Stimulated activated CD8-positive, alpha-beta memory T cell treated with anti-CD3 and anti-CD28 coated beads, Interleukin-4, amount 100 ng/mL, for 48 hours (primary cell): ENCODE measurements at regions not wholly inside any gene's neighbourhood (a gene's known extent, or its start where the extent isn't known, plus 50 kb on each side); places are given as distances from the start of the nearest gene placed in this dataset.

ENCODE experiments used
- DNase-seq: peaks from one replicate; pipeline ENCODE4 v3.0.0-alpha.2; 2020

- DNase-seq = no peak
Observed at GRCh38 chr4:1472911-1473518, 66.8 kb upstream of the NKX1-1 start.

GRCh38 chr4:1472148-1472797 is 66.0 kb upstream of the NKX1-1 start:
- DNase-seq = no peak

GRCh38 chr4:1471443-1472147 is 65.4 kb upstream of the NKX1-1 start:
- no peak for DNase-seq

GRCh38 chr4:1470816-1471442 is 64.7 kb upstream of the NKX1-1 start:
- DNase-seq = no peak

GRCh38 chr4:1470393-1470670 is 64.1 kb upstream of the NKX1-1 start:
- no peak for DNase-seq

- no peak for DNase-seq
Observed at GRCh38 chr4:1469607-1470392, 63.6 kb upstream of the NKX1-1 start.

- no peak for DNase-seq
Observed at GRCh38 chr4:1469043-1469442, 62.8 kb upstream of the NKX1-1 start.

- DNase-seq = no peak
Observed at GRCh38 chr4:1467581-1468458, 61.6 kb upstream of the NKX1-1 start.

- no peak for DNase-seq
Observed at GRCh38 chr4:1466863-1467165, 60.6 kb upstream of the NKX1-1 start.

- no peak for DNase-seq
Observed at GRCh38 chr4:1466034-1466862, 60.0 kb upstream of the NKX1-1 start.

- DNase-seq = no peak
Observed at GRCh38 chr4:1465173-1466033, 59.2 kb upstream of the NKX1-1 start.

GRCh38 chr4:1464581-1465171 is 58.4 kb upstream of the NKX1-1 start:
- DNase-seq = no peak

- no peak for DNase-seq
Observed at GRCh38 chr4:1463927-1464540, 57.8 kb upstream of the NKX1-1 start.

GRCh38 chr4:1463088-1463926 is 57.1 kb upstream of the NKX1-1 start:
- DNase-seq = peak; percentile 16

- peak; percentile 10 for DNase-seq
Observed at GRCh38 chr4:1462768-1463075, 56.5 kb upstream of the NKX1-1 start.

- DNase-seq = peak; percentile 8
Observed at GRCh38 chr4:1462009-1462767, 55.9 kb upstream of the NKX1-1 start.

- DNase-seq = peak; percentile 9
Observed at GRCh38 chr4:1460967-1461868, 55.0 kb upstream of the NKX1-1 start.
